VCaP (cell line): ENCODE measurements at regions not wholly inside any gene's neighbourhood (a gene's known extent, or its start where the extent isn't known, plus 50 kb on each side); places are given as distances from the start of the nearest gene placed in this dataset.

Source experiments
- H3K27ac ChIP-seq: fragments of 450-650 bp; 2 replicates; pipeline ENCODE4 v1.5.1; 2017
- TF ChIP-seq, protein P1 (sequence below): fragments of 450-650 bp; conservative IDR thresholded peaks from 2 replicates; pipeline ENCODE4 v1.5.1; 2017; ENCODE audit warnings: mild to moderate bottlenecking, moderate library complexity

DNA sequence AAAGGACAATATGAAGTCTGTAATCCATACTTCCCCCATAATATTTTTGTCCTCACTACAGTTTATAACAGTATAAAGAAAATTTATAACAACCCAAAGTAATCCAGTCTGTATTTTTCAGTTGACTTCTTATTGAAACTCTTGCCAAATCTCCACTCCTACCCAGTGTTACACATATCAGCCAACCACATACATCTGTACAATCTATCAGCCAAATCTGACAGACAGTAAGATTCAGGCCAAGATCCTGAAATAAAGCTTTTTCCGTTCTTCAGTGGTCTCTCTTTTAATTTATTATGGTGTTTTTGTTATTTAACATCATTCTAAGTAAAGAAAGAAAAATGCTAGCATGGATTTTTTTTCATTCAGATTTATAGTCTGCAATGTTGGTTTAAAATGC is 2370.9 kb upstream of the RAG2 start:
- TF ChIP-seq, protein P1, sequence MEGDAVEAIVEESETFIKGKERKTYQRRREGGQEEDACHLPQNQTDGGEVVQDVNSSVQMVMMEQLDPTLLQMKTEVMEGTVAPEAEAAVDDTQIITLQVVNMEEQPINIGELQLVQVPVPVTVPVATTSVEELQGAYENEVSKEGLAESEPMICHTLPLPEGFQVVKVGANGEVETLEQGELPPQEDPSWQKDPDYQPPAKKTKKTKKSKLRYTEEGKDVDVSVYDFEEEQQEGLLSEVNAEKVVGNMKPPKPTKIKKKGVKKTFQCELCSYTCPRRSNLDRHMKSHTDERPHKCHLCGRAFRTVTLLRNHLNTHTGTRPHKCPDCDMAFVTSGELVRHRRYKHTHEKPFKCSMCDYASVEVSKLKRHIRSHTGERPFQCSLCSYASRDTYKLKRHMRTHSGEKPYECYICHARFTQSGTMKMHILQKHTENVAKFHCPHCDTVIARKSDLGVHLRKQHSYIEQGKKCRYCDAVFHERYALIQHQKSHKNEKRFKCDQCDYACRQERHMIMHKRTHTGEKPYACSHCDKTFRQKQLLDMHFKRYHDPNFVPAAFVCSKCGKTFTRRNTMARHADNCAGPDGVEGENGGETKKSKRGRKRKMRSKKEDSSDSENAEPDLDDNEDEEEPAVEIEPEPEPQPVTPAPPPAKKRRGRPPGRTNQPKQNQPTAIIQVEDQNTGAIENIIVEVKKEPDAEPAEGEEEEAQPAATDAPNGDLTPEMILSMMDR, result no peak
- H3K27ac ChIP-seq, result no peak overlapping the region

- TF ChIP-seq, protein P1, result no peak
- H3K27ac ChIP-seq, result no peak overlapping the region
Observed at GRCh38 chr11:38952698-38953097, 2354.7 kb upstream of the RAG2 start.

GRCh38 chr11:38950867-38951266 is 2352.8 kb upstream of the RAG2 start:
- H3K27ac ChIP-seq, result no peak overlapping the region
- TF ChIP-seq, protein P1, result no peak

DNA sequence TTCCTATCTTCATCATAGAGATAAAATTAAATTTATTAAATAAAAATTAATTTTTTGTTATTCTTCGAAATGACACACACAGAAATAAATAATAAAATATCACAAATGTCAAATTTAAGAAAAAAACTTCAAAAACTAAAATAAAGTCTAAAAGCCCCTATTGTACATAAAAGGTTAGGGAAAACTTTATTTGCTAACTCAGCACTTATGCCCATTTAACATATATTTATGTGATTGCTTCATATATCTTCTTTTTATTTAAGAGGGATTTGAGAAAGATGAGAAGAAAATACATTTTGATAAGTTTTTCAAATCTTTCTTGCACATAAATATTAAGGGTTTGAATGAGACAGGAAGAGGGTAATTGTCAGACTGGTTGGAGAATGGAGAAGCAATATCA is 2350.4 kb upstream of the RAG2 start:
- TF ChIP-seq, protein P1, result no peak
- no peak overlapping the region for H3K27ac ChIP-seq

DNA sequence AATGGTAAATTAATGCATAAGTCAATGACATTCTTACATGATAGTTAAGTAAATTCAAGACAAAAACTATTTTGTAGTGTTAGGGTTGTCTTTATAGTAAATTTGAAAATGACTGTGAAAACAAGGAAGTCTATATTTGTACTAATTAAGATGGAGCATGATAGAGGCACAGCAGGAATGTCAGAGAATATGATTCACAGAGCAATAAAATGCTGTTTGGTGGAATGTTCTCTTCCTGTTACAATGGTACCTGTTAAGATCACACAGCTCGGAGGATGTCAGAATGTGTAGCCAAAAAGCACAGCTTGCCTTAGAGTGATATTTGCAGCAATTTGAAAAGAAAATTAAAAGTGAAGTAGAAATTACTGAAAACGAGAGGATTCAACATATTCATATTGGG is 2339.7 kb upstream of the RAG2 start:
- no peak overlapping the region for H3K27ac ChIP-seq
- TF ChIP-seq, protein P1, result no peak

DNA sequence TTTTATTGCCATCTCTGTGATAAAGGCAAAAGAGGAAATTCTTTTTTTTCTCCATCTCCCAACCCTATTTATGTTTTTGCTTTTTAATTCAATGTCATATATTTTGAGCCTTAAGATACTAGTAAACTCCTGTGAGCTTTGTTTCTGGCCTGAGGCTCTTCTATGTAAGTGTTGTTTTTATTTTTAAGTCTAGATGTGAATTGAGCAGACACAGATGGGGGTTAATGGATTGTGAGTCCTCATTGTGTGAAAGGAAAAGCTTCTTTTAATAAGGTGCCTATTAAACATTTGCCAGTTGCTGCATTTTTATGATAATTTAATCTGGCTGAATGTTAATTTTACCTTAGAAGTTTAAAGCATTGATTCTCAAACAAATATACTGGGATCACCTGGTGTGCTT is 2337.9 kb upstream of the RAG2 start:
- TF ChIP-seq, protein P1, result no peak
- no peak overlapping the region for H3K27ac ChIP-seq

- TF ChIP-seq, protein P1, result no peak
- no peak overlapping the region for H3K27ac ChIP-seq
Observed at GRCh38 chr11:38927993-38928392, 2330.0 kb upstream of the RAG2 start.

GRCh38 chr11:38924644-38925043 is 2326.6 kb upstream of the RAG2 start:
- TF ChIP-seq, protein P1, result no peak
- H3K27ac ChIP-seq, result no peak overlapping the region
